SK-N-MC (cell line): ENCODE measurements at regions not wholly inside any gene's neighbourhood (a gene's known extent, or its start where the extent isn't known, plus 50 kb on each side); places are given as distances from the start of the nearest gene placed in this dataset.

Source experiments
- EZH2 ChIP-seq: fragments of 200-600 bp; sonication (generic); IDR thresholded peaks from one replicate; pipeline ENCODE4 v1.6.1; 2017; ENCODE audit warnings: antibody characterized with exemption
- FOXP2 ChIP-seq: optimal IDR thresholded peaks from 2 replicates; pipeline ENCODE3; 2011; ENCODE audit warnings: mild to moderate bottlenecking, moderate library complexity; ENCODE audit not compliant: insufficient read depth; ENCODE audit errors: extremely low read length, control extremely low read depth
- POLR2AphosphoS5 ChIP-seq: IDR thresholded peaks from 2 replicates; pipeline ENCODE4 v1.6.1; 2012; ENCODE audit warnings: mild to moderate bottlenecking, low read depth, low read length, borderline replicate concordance

- TF ChIP-seq EZH2: no peak
- no peak for TF ChIP-seq POLR2AphosphoS5
- TF ChIP-seq FOXP2: no peak
Measured at GRCh38 chr1:213464786-213465460, 413.9 kb downstream of the RPS6KC1 start.
